A549 (cell line): ENCODE measurements at regions not wholly inside any gene's neighbourhood (a gene's known extent, or its start where the extent isn't known, plus 50 kb on each side); places are given as distances from the start of the nearest gene placed in this dataset.

Source experiments
- ATAC-seq, 2 experiments: fragments of 200-7000 bp in 1 of 2; fragments of >200 bp in 1 of 2; cut with Nextera tagmentation in 1 of 2; cut with Tn5 transposase in 1 of 2; 3 replicates each; pipeline versions ENCODE4 v1.8.0 to v1.9.1; 2018 to 2020; ENCODE audit warnings: mild to moderate bottlenecking in 1 of 2, moderate library complexity in 1 of 2
- CTCF ChIA-PET: fragments of 300-600 bp; sonication (Branson Sonifier 250); formaldehyde crosslinking; extraction: SDS; loops from one replicate; lab custom pipeline; 2021; ENCODE audit warnings: antibody characterized with exemption, inconsistent platforms; lab: Yijun Ruan, JAX
- POLR2A ChIA-PET: fragments of 350-600 bp; formaldehyde crosslinking; extraction: SDS; loops from one replicate; lab custom pipeline; 2021; ENCODE audit warnings: antibody characterized with exemption, inconsistent platforms; lab: Yijun Ruan, JAX
- DNase-seq, 2 experiments: peaks; one replicate each; pipeline versions ENCODE4 v3.0.0 to v3.0.0-alpha.2; 2011 to 2016; ENCODE audit warnings: low read depth in 1 of 2, low spot score in 1 of 2
- FAIRE-seq: peaks from 2 replicates; lab custom pipeline; 2011; peaks lifted over from hg19 to GRCh38; lab: Jason Lieb, UNC
- H3K27ac ChIP-seq, 2 experiments: fragments of >200 bp; sonication (Bioruptor Twin); formaldehyde crosslinking; 3 replicates each; pipeline ENCODE4 v1.5.1; 2016 to 2017
- H3K4me1 ChIP-seq: fragments of >200 bp; sonication (Bioruptor Twin); formaldehyde crosslinking; 3 replicates; pipeline ENCODE4 v1.6.1; 2016
- H3K4me2 ChIP-seq: fragments of >200 bp; sonication (Bioruptor Twin); formaldehyde crosslinking; 3 replicates; pipeline ENCODE4 v1.6.1; 2016
- H3K4me3 ChIP-seq: fragments of >200 bp; sonication (Bioruptor Twin); formaldehyde crosslinking; 3 replicates; pipeline ENCODE4 v1.5.1; 2016
- H3K9me3 ChIP-seq: fragments of >200 bp; sonication (Bioruptor Twin); formaldehyde crosslinking; 3 replicates; pipeline ENCODE4 v1.6.1; 2016
- CBX2 ChIP-seq: fragments of 200-600 bp; sonication (generic); IDR thresholded peaks from 2 replicates; pipeline ENCODE4 v1.6.1; 2016; ENCODE audit warnings: low read depth, mild to moderate bottlenecking, borderline replicate concordance
- CBX8 ChIP-seq: fragments of 200-600 bp; sonication (generic); IDR thresholded peaks from 2 replicates; pipeline ENCODE4 v1.6.1; 2016
- CEBPB ChIP-seq, 2 experiments: fragments of >200 bp in 1 of 2; sonication (Bioruptor Twin) in 1 of 2; formaldehyde crosslinking in 1 of 2; IDR thresholded peaks; 2 replicates each; pipeline ENCODE4 v1.6.1; 2012 to 2016
- E2F6 ChIP-seq: IDR thresholded peaks from 2 replicates; pipeline ENCODE4 v1.6.1; 2012; ENCODE audit warnings: low read depth, borderline replicate concordance
- ELK1 ChIP-seq: fragments of 150-350 bp; IDR thresholded peaks from 2 replicates; pipeline ENCODE4 v1.6.1; 2014; ENCODE audit warnings: low read depth, mild to moderate bottlenecking, low read length
- FOSL2 ChIP-seq, 2 experiments: fragments of 450-650 bp in 1 of 2; fragments of >200 bp in 1 of 2; sonication (Bioruptor Twin) in 1 of 2; formaldehyde crosslinking; IDR thresholded peaks; 2 replicates each; pipeline versions ENCODE4 v1.5.0 to v1.6.1; 2016 to 2020; ENCODE audit warnings: mild to moderate bottlenecking in 1 of 2, moderate library complexity in 1 of 2
- HDAC2 ChIP-seq: fragments of 200-600 bp; sonication (generic); IDR thresholded peaks from 2 replicates; pipeline ENCODE4 v1.6.1; 2016
- HOXA7 ChIP-seq: fragments of 250-450 bp; sonication (Bioruptor Pico); IDR thresholded peaks from 2 replicates; pipeline ENCODE4 v1.5.0; 2020; ENCODE audit warnings: mild to moderate bottlenecking, moderate library complexity
- HOXB13 ChIP-seq: fragments of 250-450 bp; sonication (Bioruptor Pico); IDR thresholded peaks from 2 replicates; pipeline ENCODE4 v1.5.0; 2020; ENCODE audit warnings: low read depth, mild to moderate bottlenecking, moderate library complexity
- HOXB5 ChIP-seq: fragments of 250-450 bp; sonication (Bioruptor Pico); IDR thresholded peaks from 2 replicates; pipeline ENCODE4 v1.5.0; 2020; ENCODE audit warnings: mild to moderate bottlenecking, moderate library complexity
- NFE2L2 ChIP-seq: fragments of 150-350 bp; conservative IDR thresholded peaks from 2 replicates; pipeline ENCODE4 v1.6.1; 2014; ENCODE audit warnings: low read length
- NR3C1 ChIP-seq: fragments of >200 bp; sonication (Bioruptor Twin); formaldehyde crosslinking; IDR thresholded peaks from 3 replicates; pipeline ENCODE4 v1.6.1; 2017
- RAD21 ChIP-seq, 2 experiments: fragments of >200 bp in 1 of 2; sonication (Bioruptor Twin) in 1 of 2; formaldehyde crosslinking in 1 of 2; IDR thresholded peaks in 1 of 2; conservative IDR thresholded peaks in 1 of 2; 2 replicates in 1 of 2; 3 replicates in 1 of 2; pipeline ENCODE4 v1.6.1; 2012 to 2018; ENCODE audit warnings: inconsistent platforms in 1 of 2
- RARB ChIP-seq: fragments of 250-450 bp; sonication (Bioruptor Pico); IDR thresholded peaks from 2 replicates; pipeline ENCODE4 v1.8.0; 2021; ENCODE audit warnings: mild to moderate bottlenecking, moderate library complexity
- RCOR1 ChIP-seq: fragments of 150-350 bp; IDR thresholded peaks from 2 replicates; pipeline ENCODE4 v1.6.1; 2014; ENCODE audit warnings: antibody characterized with exemption, low read length, low read depth
- RFX5 ChIP-seq: fragments of 450-650 bp; IDR thresholded peaks from 2 replicates; pipeline ENCODE4 v1.7.1; 2014; ENCODE audit warnings: antibody characterized with exemption, mild to moderate bottlenecking, moderate library complexity
- RNF2 ChIP-seq: fragments of 200-600 bp; sonication (generic); IDR thresholded peaks from 2 replicates; pipeline ENCODE4 v1.6.1; 2016; ENCODE audit warnings: low read depth, mild to moderate bottlenecking, antibody characterized with exemption, moderate library complexity, borderline replicate concordance
- SREBF2 ChIP-seq: fragments of 450-650 bp; IDR thresholded peaks from 2 replicates; pipeline ENCODE4 v1.6.1; 2014; ENCODE audit warnings: mild to moderate bottlenecking, moderate library complexity
- USF2 ChIP-seq: fragments of 450-650 bp; IDR thresholded peaks from 2 replicates; pipeline ENCODE4 v1.6.1; 2014; ENCODE audit warnings: antibody characterized with exemption
- ZC3H11A ChIP-seq: fragments of 450-650 bp; IDR thresholded peaks from 2 replicates; pipeline ENCODE4 v1.6.1; 2014; ENCODE audit warnings: antibody characterized with exemption, mild to moderate bottlenecking
- WGBS: methylation state at CpG from one replicate; pipeline ENCODE4 v1.1.6; 2017; ENCODE audit errors: missing lambda C conversion rate; 5-methylcytosine and 5-hydroxymethylcytosine counted together

DNA sequence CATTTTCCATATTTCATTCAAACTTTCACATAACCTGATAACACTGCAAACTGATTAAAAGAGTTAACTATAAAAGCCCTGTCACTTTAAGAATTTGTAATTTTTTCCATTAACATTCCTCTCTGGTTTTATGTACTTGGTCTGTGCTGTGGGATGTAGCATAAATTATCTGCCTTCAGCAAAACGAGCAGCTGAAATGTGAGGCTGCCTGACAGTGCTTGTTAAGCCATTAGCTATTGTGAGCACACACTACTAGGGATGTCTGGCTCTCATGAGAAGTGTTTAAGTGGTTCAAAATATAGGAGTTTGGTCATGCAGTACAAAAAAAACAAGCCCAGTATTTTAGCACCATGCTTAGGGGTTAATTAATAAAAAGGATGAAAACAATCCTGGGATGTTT is 63.0 kb downstream of the HOXA1 start:
- H3K4me3 ChIP-seq = no peak overlapping the region
- CTCF ChIA-PET = no interaction called here
- peaks cover 12% of the 10 kb centered on the region; the same call in 2 of the 3 replicates for H3K4me1 ChIP-seq
- H3K4me2 ChIP-seq = no peak overlapping the region
- WGBS = 21% methylated on average over 1 of the region's 1 CpG
- POLR2A ChIA-PET = no interaction called here
- H3K27ac ChIP-seq = no peak overlapping the region
- no peak for FAIRE-seq
- TF ChIP-seq RARB (CRISPR knock-in tag) (no peak), RCOR1 (no peak), HOXB5 (CRISPR knock-in tag) (no peak), RAD21 (conservative IDR thresholded peaks at IDR 0.05 in 1 of 2, IDR thresholded peaks at IDR 0.05 in 1 of 2) (no peak), HOXA7 (no peak), CBX2 (no peak), CBX8 (no peak), NFE2L2 (no peak)
- no peaks in the 10 kb centered on the region for H3K9me3 ChIP-seq
- no peak for DNase-seq
- no peak for ATAC-seq

- no peak for FAIRE-seq
Measured at GRCh38 chr7:27031289-27032172, 64.3 kb downstream of the HOXA1 start.

DNA sequence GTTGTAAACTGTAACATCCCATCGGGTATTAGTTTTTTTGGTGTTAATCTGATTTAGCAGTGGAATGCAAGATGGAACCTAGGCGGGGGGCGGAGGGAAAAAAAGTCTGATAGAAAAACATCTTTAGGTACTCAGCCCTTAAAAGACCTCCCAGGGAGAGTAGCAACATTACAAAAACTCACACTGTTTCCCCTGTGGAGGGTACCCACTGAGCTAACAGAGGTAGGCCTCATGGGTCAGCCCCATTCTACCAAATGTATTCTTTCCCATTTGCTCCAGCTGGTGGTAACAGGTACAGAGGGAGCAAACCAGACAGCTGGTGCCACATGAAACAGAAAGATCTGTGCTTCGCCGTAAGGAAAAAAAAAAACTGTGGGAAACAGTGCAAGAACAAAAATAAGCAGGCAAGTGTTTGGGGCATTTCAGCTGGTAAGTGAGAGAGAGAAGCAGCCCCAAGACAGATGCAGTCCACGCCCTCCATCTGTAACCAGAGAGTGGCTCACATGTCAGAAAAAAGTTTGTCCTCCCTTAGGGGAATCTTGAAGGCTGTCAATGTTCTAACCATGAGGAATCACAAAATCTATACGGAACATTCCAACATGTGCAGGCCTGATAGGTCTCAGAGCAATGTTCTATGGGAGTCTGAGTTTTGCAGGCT is 65.3 kb downstream of the HOXA1 start:
- H3K4me3 ChIP-seq = no peak overlapping the region
- FAIRE-seq (no peak), ATAC-seq (no peak), DNase-seq (no peak)
- no peak for TF ChIP-seq RCOR1
- TF ChIP-seq RARB (CRISPR knock-in tag) = no peak
- no peak for TF ChIP-seq RAD21 (conservative IDR thresholded peaks at IDR 0.05 in 1 of 2, IDR thresholded peaks at IDR 0.05 in 1 of 2)
- no peak for TF ChIP-seq NR3C1
- no peak for TF ChIP-seq RNF2
- no peak for TF ChIP-seq HDAC2
- no peak for TF ChIP-seq HOXB13 (CRISPR knock-in tag)
- POLR2A ChIA-PET = no interaction called here
- no peaks in the 10 kb centered on the region for H3K9me3 ChIP-seq
- no peak overlapping the region for H3K27ac ChIP-seq
- peaks cover 12% of the 10 kb centered on the region; the same call in 2 of the 3 replicates for H3K4me1 ChIP-seq
- WGBS = 90% methylated on average over 7 of the region's 7 CpGs
- no peak overlapping the region for H3K4me2 ChIP-seq
- CTCF ChIA-PET = interaction anchor here (0.7 kb wide), 1 partner anchor 16 kb away, joined by 4 read pairs; no protein-coding TSS in a partner anchor

More at GRCh38 chr7:27031289-27032172, 64.3 kb downstream of the HOXA1 start:
- POLR2A ChIA-PET = no interaction called here
- Histone ChIP-seq H3K9me3 (no peaks in the 10 kb centered on the region), H3K4me1 (peaks cover 12% of the 10 kb centered on the region; the same call in 2 of the 3 replicates), H3K27ac (no peak overlapping the region), H3K4me3 (no peak overlapping the region), H3K4me2 (peak overlapping the region; percentile 64)
- CTCF ChIA-PET = no interaction called here
- DNase-seq (no peak), ATAC-seq (peak; percentile 24 to 50; a peak in 4 of 6 replicates)
- WGBS = 73% methylated on average over 8 of the region's 8 CpGs
- TF ChIP-seq CEBPB (IDR thresholded peaks at IDR 0.05) (peak; percentile 16 to 20; a peak in 1 of 4 replicates), HOXB5 (CRISPR knock-in tag) (no peak), USF2 (no peak)

- POLR2A ChIA-PET = no interaction called here
- no peak overlapping the region for H3K27ac ChIP-seq
- FAIRE-seq = no peak
Measured at GRCh38 chr7:27025270-27025669, 70.5 kb downstream of the HOXA1 start.

More at GRCh38 chr7:27025270-27025669, 70.5 kb downstream of the HOXA1 start:
- no peak overlapping the region for H3K4me2 ChIP-seq
- H3K9me3 ChIP-seq = no peaks in the 10 kb centered on the region
- CTCF ChIA-PET = interaction anchor here (0.6 to 1.1 kb wide), 2 partner anchors 11 to 1173 kb away, joined by 3 read pairs; no protein-coding TSS in a partner anchor
- H3K4me3 ChIP-seq = no peak overlapping the region
- no peak for TF ChIP-seq ZC3H11A
- no peak for TF ChIP-seq E2F6
- no peak for TF ChIP-seq SREBF2
- no peak for TF ChIP-seq RFX5
- no peak for TF ChIP-seq ELK1
- no peak for TF ChIP-seq FOSL2 (IDR thresholded peaks at IDR 0.05)
- TF ChIP-seq FOSL2 (CRISPR knock-in tag; IDR thresholded peaks at IDR 0.05) = no peak
- ATAC-seq (no peak), DNase-seq (no peak)
- no peaks in the 10 kb centered on the region for H3K4me1 ChIP-seq
- 55% methylated on average over 8 of the region's 8 CpGs for WGBS
